B cell (primary cell): ENCODE measurements at regions not wholly inside any gene's neighbourhood (a gene's known extent, or its start where the extent isn't known, plus 50 kb on each side); places are given as distances from the start of the nearest gene placed in this dataset.

ENCODE experiments used
- CTCF ChIP-seq: fragments of 200-600 bp; IDR thresholded peaks from one replicate; pipeline ENCODE4 v1.8.0; 2022; ENCODE audit warnings: antibody characterized with exemption, mild to moderate bottlenecking
- EZH2 ChIP-seq: IDR thresholded peaks from 2 replicates; pipeline ENCODE4 v1.6.1; 2012; ENCODE audit warnings: borderline replicate concordance, low read depth, mild to moderate bottlenecking, moderate library complexity, low read length; ENCODE audit not compliant: insufficient read depth, poor library complexity, severe bottlenecking

- no peak for TF ChIP-seq EZH2
- TF ChIP-seq CTCF = no peak
Observed at GRCh38 chr5:173795601-173796000, 92.5 kb upstream of the CPEB4 start.
